HFF-Myc (cell line): ENCODE measurements at regions not wholly inside any gene's neighbourhood (a gene's known extent, or its start where the extent isn't known, plus 50 kb on each side); places are given as distances from the start of the nearest gene placed in this dataset.

Experiments
- DNase-seq: peaks from one replicate; pipeline ENCODE4 v3.0.0-alpha.2; 2011; ENCODE audit warnings: low read depth; ENCODE audit errors: extremely low read depth
- H3K4me3 ChIP-seq: replicated peaks from 2 replicates; pipeline ENCODE4 v1.5.1; 2011; ENCODE audit warnings: low read depth, mild to moderate bottlenecking, control low read depth, low read length
- CTCF ChIP-seq: IDR thresholded peaks from 2 replicates; pipeline ENCODE4 v1.5.1; 2012; ENCODE audit warnings: mild to moderate bottlenecking, low read depth, low read length, control low read depth; ENCODE audit errors: missing control alignments

DNA sequence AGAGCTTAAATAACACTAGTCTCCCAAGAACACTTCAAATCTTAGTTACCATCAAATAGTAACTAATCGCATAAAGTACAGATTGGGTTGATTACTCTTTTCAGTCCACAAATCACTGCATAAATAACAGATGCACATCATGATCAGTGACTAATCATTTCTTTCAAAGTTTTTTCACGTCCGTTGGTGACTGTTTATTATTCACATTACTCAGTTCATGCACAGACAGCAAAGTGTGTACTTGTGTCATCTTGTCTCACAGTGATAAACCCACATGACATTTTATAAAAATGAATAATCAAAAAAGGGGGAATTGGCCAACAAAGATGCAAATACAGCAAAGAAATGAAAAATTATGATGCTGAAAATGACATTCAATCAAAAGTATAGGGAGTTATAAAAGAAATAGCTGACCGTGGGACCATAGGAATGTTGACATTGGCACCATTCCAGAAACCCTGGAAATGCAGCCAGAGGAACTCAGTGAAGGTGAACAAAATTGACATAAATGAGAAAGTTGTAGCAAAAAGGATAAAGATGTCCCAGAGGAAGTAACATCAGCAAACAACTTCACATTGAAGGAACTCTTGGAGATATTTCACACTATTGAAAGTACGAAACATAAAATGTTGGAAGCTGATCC, 161.5 kb downstream of the SOX3 start:
- H3K4me3 ChIP-seq: no peak overlapping the region
- no peak for TF ChIP-seq CTCF
- no peak for DNase-seq

GRCh38 chrX:140342410-140342809, 162.5 kb downstream of the SOX3 start:
- DNase-seq: no peak
- no peak for TF ChIP-seq CTCF
- H3K4me3 ChIP-seq: no peak overlapping the region

- no peak overlapping the region for H3K4me3 ChIP-seq
- TF ChIP-seq CTCF: no peak
- DNase-seq: no peak
Measured at GRCh38 chrX:140337263-140337662, 167.6 kb downstream of the SOX3 start.

GRCh38 chrX:140318296-140318695, 186.6 kb downstream of the SOX3 start:
- H3K4me3 ChIP-seq: no peak overlapping the region
- TF ChIP-seq CTCF: no peak
- DNase-seq: no peak

- H3K4me3 ChIP-seq: no peak overlapping the region
- no peak for DNase-seq
- TF ChIP-seq CTCF: no peak
Measured at GRCh38 chrX:140317462-140317861, 187.4 kb downstream of the SOX3 start.

DNA sequence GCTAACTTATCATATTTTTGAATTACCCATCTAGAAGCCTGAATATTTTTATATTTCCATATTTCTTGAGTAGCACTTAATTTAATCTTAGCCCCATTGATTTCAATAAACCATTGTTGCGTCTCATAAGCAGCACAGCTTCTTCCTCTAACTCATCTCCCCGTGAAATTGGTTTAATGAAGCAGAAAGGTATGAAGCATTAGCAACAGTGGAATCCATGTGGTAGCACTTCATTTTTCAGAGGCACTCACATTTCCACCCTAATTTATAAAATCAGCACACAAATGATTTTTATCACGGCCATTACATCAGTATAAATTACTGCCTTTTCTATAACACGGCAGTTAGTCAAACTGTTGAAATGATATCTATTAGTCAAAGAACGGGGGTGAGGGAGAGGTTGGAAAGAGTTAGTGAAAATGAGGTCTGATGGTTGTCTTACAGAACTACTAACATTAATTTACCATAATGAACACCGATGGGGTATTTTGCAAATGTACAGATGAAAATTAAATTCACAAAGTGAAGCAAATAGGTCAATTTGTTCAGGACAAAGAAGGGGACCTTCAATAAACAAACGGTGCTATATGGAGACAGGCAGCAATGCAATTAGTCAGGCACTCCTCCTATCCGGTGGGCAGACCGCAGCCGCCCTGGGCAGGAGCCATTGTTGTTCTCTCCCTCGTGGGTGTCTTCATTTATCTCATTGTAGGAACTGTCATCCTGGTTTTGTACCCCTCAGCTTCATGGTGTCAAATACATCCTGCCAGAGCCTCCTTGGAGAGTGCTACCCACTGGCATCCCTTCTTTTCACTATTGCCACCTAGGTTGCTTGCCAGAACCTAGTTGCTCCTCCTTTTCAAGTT, 205.7 kb downstream of the SOX3 start:
- no peak for DNase-seq
- TF ChIP-seq CTCF: no peak

More for the DNA sequence above, 205.7 kb downstream of the SOX3 start:
- no peak overlapping the region for H3K4me3 ChIP-seq
